Ramos (cell line): ENCODE measurements at regions not wholly inside any gene's neighbourhood (a gene's known extent, or its start where the extent isn't known, plus 50 kb on each side); places are given as distances from the start of the nearest gene placed in this dataset.

Experiments
- in situ Hi-C: fragments of 300-500 bp; cut with MboI; formaldehyde crosslinking; loops from one replicate; pipeline ENCODE4 v1.14.3; 2022; ENCODE audit warnings: low sequenced_read_pairs; ENCODE audit not compliant: unreplicated experiment

DNA sequence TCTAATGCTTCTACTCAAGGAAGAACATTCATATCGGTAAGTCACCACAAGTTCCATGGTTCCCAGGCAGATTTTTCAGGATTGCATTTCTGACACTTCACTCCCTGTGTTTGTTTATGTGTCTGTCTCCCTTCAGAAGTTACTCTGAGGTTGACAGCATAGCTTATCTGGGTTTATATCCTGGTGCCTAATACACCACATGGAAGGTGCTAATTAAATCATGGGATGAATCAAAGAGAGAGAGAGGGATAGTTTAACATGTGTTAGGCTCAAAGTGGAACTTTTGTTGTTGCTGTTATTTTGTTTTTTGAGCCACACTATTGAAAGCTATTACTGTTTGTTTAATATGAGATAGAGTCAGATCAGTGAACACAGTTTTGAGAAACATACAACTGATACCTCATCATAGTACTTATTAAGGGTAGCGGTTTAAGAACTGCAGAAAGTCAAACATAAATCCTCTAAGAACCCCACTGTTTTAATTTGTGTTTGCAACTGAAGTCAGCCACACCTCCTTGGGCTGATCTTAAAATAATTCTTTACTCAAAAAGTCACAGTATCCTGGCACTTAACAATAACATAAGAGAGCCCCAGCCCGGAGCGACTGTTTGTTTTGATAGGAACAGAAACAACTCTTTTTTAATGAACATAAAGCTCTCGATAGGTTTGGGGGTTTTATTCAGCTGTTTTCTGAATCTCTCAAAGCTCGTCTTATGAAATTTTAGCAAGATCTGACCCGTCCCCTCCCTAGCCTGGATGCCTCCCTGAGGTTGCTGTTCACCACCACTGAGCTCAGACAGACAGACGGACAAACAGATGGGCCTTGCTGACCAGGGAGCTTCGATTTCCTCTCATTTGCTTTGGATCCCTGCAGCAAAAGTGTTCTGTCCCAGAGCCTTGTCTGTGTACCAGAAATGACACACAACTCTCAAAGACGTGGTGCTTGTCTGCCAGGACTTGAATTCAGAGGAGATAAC is 98.3 kb upstream of the MYOCD start:
- in situ Hi-C loops = no loop called here

- in situ Hi-C loops = no loop called here
These were observed 97.1 kb upstream of the MYOCD start for GRCh38 chr17:12568358-12569251.

DNA sequence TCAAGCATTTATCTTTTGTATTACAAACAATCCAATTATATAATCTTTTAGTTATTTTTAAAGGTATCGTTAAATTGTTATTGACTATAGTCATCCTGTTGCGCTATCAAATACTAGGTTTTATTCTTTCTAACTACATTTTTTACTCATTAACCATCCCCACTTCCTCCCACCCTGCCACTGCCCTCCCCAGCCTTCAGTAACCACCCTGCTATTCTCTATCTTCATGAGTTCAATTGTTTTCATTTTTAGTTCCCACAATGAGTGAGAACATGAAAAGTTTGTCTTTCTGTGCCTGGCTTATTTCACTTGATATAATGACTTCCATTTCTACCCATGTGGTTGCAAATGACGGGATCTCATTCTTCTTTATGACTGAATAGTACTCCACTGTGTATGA is 94.1 kb upstream of the MYOCD start:
- in situ Hi-C loops = no loop called here

GRCh38 chr17:12574525-12574924 is 91.2 kb upstream of the MYOCD start:
- in situ Hi-C loops = no loop called here

DNA sequence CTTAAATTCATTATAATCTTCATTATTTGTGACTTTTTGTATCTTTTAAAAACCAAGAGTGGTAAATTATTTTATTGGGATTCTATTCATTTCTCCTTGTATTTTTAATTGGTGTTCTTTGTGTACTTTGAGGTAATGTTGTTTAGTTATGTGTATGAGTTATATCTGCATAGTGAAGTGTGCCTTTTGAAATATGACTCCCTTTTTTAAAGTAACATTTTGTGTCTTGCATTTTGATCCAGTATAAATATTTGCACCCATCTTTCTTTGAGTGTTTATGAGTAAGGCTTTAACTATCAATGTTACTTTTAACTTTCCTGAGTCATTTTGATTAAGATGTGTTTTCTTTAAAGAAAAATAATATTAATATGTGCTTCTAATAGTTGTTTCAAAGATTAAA is 90.0 kb upstream of the MYOCD start:
- in situ Hi-C loops = no loop called here

GRCh38 chr17:12579288-12579687 is 86.4 kb upstream of the MYOCD start:
- in situ Hi-C loops = no loop called here

- in situ Hi-C loops = no loop called here
These were observed 85.0 kb upstream of the MYOCD start for GRCh38 chr17:12580640-12581039.

DNA sequence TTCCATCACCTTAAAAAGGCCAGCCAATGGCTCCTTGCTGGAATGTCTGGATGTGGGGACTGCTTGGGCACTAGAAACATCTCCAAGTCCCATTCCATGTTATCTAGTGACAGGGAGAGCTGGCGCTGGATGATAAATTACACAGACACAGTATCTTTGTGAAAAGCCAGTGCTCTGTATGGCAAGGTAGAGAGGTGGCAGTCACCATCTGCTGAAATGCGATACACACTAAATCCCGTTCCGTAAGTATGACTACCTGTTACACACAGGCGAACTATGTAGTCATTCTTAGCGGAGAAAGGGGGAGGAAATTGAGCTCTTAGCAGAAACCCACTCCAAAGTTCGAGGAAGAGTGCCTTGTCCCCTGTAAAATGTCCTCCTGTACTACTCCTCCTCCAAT is 81.0 kb upstream of the MYOCD start:
- in situ Hi-C loops = no loop called here

DNA sequence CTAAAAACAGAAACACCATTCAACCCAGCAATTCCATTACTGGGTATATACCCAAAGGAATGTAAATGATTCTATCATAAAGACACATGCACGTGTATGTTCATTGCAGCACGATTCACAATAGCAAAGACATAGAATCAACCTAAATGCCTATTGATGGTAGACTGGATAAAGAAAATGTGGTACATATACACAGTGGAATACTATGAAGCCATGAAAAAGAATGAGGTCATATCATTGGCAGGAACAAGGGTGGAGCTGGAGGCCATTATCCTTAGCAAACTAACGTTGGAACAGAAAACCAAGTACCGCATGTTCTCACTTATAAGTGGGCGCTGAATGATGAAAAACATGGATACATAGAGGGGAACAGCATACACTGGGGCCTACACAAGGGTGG is 77.2 kb upstream of the MYOCD start:
- in situ Hi-C loops = no loop called here

DNA sequence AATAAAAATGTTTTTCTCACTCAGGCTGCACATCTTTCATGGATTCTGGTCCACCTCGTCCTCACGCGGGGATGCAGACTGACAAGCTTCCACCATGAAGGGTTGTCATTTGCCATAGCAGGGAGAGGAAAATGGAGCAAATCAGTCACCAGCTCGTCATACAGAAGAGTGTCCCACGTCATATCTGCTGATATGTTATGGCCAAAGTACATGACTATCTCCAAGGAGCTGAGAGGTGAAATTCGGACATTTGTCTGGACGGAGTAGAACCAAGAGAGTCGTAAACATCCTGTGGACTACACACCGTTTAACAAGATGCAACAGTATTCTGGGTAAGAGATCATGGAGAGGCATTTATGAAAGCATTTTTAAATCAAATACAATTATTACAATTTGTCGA is 75.3 kb upstream of the MYOCD start:
- in situ Hi-C loops = no loop called here

DNA sequence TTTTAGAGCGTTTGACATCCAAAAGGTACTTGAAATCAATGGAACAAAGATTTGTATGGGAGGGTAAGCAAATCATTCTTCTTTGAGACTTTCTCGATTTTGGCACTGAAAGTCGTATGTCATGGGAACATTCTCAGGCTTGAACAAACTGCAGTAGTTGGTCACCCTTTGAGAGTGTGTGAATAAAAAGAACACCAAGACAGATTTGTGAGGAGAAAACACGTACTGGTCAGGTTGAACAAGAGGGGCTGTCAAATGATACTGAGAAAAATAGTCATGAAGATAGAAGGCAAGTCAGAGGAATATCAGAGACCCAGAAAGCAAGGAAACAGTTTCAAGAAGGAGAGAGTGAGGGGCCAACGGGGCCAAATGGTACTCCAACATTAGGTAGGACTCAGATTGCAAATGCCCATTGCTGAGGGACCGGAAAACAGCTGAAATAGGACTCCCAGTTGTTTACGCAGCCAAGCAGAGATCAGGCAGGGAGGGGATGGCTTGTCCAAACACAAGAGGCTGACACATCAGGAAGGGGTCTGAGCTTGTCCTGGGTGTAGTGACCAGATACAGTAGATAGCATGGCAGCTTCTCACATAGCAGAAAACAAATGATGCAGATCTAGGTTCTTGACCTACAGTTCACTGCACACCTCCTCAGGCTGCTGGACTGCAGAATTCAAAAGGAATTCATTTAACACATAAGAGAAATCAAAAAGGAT is 74.5 kb upstream of the MYOCD start:
- in situ Hi-C loops = no loop called here

- in situ Hi-C loops = no loop called here
These were observed 72.7 kb upstream of the MYOCD start for GRCh38 chr17:12592941-12593340.

- in situ Hi-C loops = no loop called here
These were observed 68.7 kb upstream of the MYOCD start for GRCh38 chr17:12596961-12597360.

GRCh38 chr17:12597895-12598294 is 67.8 kb upstream of the MYOCD start:
- in situ Hi-C loops = no loop called here

- in situ Hi-C loops = no loop called here
These were observed 66.3 kb upstream of the MYOCD start for GRCh38 chr17:12599186-12599920.

GRCh38 chr17:12600349-12600748 is 65.3 kb upstream of the MYOCD start:
- in situ Hi-C loops = no loop called here

GRCh38 chr17:12603566-12603965 is 62.1 kb upstream of the MYOCD start:
- in situ Hi-C loops = no loop called here

GRCh38 chr17:12605222-12605621 is 60.5 kb upstream of the MYOCD start:
- in situ Hi-C loops = no loop called here

- in situ Hi-C loops = no loop called here
These were observed 52.1 kb upstream of the MYOCD start for GRCh38 chr17:12613566-12613965.
